ENCODE measurements at regions not wholly inside any gene's neighbourhood (a gene's known extent, or its start where the extent isn't known, plus 50 kb on each side); places are given as distances from the start of the nearest gene placed in this dataset.

DNA sequence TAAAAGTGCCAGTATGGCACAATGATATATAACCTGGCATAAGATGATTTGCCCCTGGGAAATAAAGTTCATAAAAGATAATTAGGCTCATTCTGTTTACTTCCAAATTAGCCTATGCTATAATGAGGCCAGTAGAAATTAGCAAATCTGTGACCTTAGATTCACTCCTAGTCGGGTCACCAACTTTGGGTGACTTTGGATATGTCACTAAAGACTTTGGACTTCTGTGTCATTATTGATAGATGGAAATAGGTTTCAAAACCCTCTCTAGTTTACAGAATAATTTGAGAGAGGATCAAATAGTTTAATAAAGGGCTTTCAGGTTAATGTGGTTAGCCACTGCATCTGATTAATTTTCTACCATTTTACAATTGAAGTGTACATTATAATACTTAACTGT, 1869.3 kb upstream of the FLRT2 start:
- TF ChIP-seq, protein P1, sequence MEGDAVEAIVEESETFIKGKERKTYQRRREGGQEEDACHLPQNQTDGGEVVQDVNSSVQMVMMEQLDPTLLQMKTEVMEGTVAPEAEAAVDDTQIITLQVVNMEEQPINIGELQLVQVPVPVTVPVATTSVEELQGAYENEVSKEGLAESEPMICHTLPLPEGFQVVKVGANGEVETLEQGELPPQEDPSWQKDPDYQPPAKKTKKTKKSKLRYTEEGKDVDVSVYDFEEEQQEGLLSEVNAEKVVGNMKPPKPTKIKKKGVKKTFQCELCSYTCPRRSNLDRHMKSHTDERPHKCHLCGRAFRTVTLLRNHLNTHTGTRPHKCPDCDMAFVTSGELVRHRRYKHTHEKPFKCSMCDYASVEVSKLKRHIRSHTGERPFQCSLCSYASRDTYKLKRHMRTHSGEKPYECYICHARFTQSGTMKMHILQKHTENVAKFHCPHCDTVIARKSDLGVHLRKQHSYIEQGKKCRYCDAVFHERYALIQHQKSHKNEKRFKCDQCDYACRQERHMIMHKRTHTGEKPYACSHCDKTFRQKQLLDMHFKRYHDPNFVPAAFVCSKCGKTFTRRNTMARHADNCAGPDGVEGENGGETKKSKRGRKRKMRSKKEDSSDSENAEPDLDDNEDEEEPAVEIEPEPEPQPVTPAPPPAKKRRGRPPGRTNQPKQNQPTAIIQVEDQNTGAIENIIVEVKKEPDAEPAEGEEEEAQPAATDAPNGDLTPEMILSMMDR (IDR thresholded peaks at IDR 0.05), result no peak
- TF ChIP-seq EP300 (IDR thresholded peaks at IDR 0.05) (no peak), POLR2AphosphoS5 (IDR thresholded peaks at IDR 0.05) (no peak), POLR2A (IDR thresholded peaks at IDR 0.05) (no peak)

Data from upper lobe of left lung (tissue), 4 donors.